ENCODE measurements at regions not wholly inside any gene's neighbourhood (a gene's known extent, or its start where the extent isn't known, plus 50 kb on each side); places are given as distances from the start of the nearest gene placed in this dataset.

DNA sequence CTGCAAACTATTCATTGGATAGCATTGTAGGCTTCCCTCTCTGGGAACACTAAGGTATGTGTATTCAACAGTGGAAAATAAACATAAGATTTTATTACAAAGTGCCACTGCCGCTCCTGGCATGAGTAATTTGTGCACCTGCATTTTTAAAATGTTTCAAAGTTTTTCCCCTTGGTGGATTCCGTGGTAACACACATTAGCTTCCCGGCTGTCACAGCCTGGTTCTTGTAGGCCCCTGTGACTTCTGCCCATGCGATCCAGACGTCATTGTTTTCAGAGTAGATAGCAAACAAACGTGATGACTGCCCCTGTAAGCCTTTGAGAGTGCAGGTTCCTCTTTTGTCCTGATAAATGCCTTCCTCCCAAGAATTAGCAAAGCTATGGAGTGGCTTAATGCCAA, 421.0 kb downstream of the ZNF521 start:
- no peak for TF ChIP-seq RXRA (IDR thresholded peaks at IDR 0.05; ENCODE audit: insufficient read depth, low read depth, low read length)
- TF ChIP-seq POLR2AphosphoS5 (IDR thresholded peaks at IDR 0.05; ENCODE audit: low read depth, low read length): no peak
